PC-9 (cell line): ENCODE measurements at regions not wholly inside any gene's neighbourhood (a gene's known extent, or its start where the extent isn't known, plus 50 kb on each side); places are given as distances from the start of the nearest gene placed in this dataset.

ENCODE experiments used
- CTCF ChIP-seq: fragments of 200-600 bp; sonication (generic); conservative IDR thresholded peaks from 2 replicates; pipeline ENCODE4 v1.6.1; 2017; ENCODE audit warnings: mixed run types, antibody characterized with exemption, mild to moderate bottlenecking, moderate library complexity
- EZH2 ChIP-seq: fragments of 200-600 bp; sonication (generic); IDR thresholded peaks from 2 replicates; pipeline ENCODE4 v1.8.0; 2017; ENCODE audit warnings: antibody characterized with exemption, low read depth

DNA sequence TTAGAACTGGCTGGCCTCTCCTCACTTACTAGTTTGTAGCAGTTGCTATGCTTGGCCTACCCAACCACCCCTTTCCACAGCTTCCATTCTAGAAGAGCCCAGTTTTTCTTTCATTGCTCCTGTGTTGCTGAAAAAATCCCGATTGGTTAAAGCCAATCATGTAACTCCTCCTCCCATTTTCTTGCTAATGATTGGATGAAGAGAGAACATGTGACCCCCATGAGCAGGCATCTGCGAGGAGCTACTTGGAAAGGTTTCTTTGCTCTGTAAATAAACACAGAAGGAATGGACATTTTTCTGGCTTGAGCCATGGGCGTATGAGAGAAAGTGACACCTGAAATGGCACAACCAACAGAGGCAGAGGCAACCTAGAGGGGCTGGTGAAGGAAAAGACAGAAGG is 773.8 kb upstream of the TBX3 start:
- TF ChIP-seq CTCF (no peak), EZH2 (no peak)
